Naive B cell (primary cell): ENCODE measurements at regions not wholly inside any gene's neighbourhood (a gene's known extent, or its start where the extent isn't known, plus 50 kb on each side); places are given as distances from the start of the nearest gene placed in this dataset.

ENCODE experiments used
- ATAC-seq, 2 donors: fragments of 150-1000 bp; cut with Tn5 transposase; 2 replicates each; pipeline ENCODE4 v1.10.0; 2021; ENCODE audit warnings: low read depth in 2 of 2, mild to moderate bottlenecking in 2 of 2, moderate library complexity in 2 of 2
- DNase-seq: peaks from one replicate; pipeline ENCODE4 v3.0.0; 2022
- H3K27ac Mint-ChIP-seq, 6 donors: one replicate each; pipeline ENCODE4 v1.8.0; 2020 to 2022; ENCODE audit warnings: mild to moderate bottlenecking in 6 of 6, mixed read lengths in 6 of 6, moderate library complexity in 5 of 6, inconsistent platforms in 2 of 6
- H3K27me3 Mint-ChIP-seq, 3 donors: one replicate each; pipeline ENCODE4 v1.8.0; 2021 to 2022; ENCODE audit warnings: mixed read lengths in 3 of 3, mild to moderate bottlenecking in 1 of 3
- H3K36me3 Mint-ChIP-seq, 2 donors: one replicate each; pipeline ENCODE4 v1.8.0; 2020 to 2022; ENCODE audit warnings: mixed read lengths in 2 of 2, inconsistent platforms in 1 of 2, mild to moderate bottlenecking in 1 of 2
- H3K4me1 Mint-ChIP-seq, 3 donors: one replicate each; pipeline ENCODE4 v1.8.0; 2020 to 2022; ENCODE audit warnings: mixed read lengths in 3 of 3, inconsistent platforms in 1 of 3, mild to moderate bottlenecking in 1 of 3, moderate library complexity in 1 of 3
- H3K4me3 Mint-ChIP-seq, 8 donors: one replicate each; pipeline ENCODE4 v1.8.0; 2020 to 2022; ENCODE audit warnings: mild to moderate bottlenecking in 8 of 8, mixed read lengths in 8 of 8, moderate library complexity in 8 of 8, inconsistent platforms in 2 of 8
- H3K9me3 Mint-ChIP-seq, 7 donors: one replicate each; pipeline ENCODE4 v1.8.0; 2020 to 2022; ENCODE audit warnings: mixed read lengths in 7 of 7, mild to moderate bottlenecking in 5 of 7, inconsistent platforms in 2 of 7, moderate library complexity in 1 of 7

DNA sequence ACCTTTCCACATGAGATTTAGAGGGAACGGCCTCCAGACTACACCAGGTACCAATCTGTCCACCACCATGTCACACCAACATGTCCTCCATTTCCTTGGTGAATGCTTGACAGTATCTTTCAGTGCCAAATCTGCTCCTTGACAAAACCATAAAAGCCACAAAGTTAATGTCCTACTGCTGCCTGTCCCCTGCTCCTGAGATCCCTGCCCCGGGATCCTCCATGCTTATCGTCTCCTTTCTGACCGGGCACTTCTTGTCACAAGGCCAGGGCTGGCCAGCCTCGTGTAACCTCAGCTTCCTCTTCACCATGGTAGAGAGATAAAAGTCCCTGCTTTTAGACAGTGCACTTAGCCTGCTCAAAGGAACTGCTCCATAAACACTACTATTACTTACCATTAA, 136.2 kb downstream of the NAV1 start:
- peaks cover 0 to 4% (median 2%) of the 10 kb centered on the region in 7 donors for H3K9me3 Mint-ChIP-seq
- no peak for DNase-seq

GRCh38 chr1:201676197-201676596, 137.3 kb downstream of the NAV1 start:
- Mint-ChIP-seq H3K4me1 (no peaks in the 10 kb centered on the region), H3K4me3 (no peak overlapping the region), H3K27me3 (peaks cover 0 to 22% (median 14%) of the 10 kb centered on the region in 3 donors), H3K36me3 (no peaks in the 10 kb centered on the region), H3K9me3 (peaks cover 0 to 4% (median 2%) of the 10 kb centered on the region in 7 donors), H3K27ac (no peak overlapping the region)
- ATAC-seq (no peak), DNase-seq (no peak)

More for the DNA sequence above, 136.2 kb downstream of the NAV1 start:
- no peak for ATAC-seq
- H3K4me3 Mint-ChIP-seq = peak overlapping the region in 1 of 8 donors; percentile 0
- peaks cover 0 to 15% (median 8%) of the 10 kb centered on the region in 3 donors for H3K27me3 Mint-ChIP-seq
- H3K27ac Mint-ChIP-seq = no peak overlapping the region
- H3K4me1 Mint-ChIP-seq = no peaks in the 10 kb centered on the region
- no peaks in the 10 kb centered on the region for H3K36me3 Mint-ChIP-seq

DNA sequence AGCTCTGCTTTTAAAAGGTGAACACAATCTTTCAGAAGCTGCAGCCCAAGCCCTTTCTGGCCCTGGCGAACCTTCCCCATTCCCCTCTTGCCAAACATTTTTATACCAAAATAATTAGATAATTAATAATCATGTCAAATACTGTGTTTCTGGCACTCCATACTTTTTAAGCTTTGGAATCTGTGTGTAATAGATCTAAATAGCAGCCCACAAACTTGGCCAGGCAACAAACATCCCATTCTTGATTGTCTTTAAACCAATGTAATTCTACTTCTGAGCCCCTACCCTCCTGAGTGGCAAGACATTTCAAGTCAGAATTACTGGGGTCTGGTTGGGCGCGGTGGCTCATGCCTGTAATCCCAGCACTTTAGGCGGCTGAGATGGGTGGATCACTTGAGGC, 137.7 kb downstream of the NAV1 start:
- no peak for ATAC-seq
- DNase-seq = no peak
- H3K4me3 Mint-ChIP-seq = no peak overlapping the region
- H3K27ac Mint-ChIP-seq = no peak overlapping the region
- H3K4me1 Mint-ChIP-seq = no peaks in the 10 kb centered on the region
- peaks cover 0 to 25% (median 18%) of the 10 kb centered on the region in 3 donors for H3K27me3 Mint-ChIP-seq
- H3K9me3 Mint-ChIP-seq = peaks cover 0 to 4% (median 2%) of the 10 kb centered on the region in 7 donors
- H3K36me3 Mint-ChIP-seq = no peaks in the 10 kb centered on the region

DNA sequence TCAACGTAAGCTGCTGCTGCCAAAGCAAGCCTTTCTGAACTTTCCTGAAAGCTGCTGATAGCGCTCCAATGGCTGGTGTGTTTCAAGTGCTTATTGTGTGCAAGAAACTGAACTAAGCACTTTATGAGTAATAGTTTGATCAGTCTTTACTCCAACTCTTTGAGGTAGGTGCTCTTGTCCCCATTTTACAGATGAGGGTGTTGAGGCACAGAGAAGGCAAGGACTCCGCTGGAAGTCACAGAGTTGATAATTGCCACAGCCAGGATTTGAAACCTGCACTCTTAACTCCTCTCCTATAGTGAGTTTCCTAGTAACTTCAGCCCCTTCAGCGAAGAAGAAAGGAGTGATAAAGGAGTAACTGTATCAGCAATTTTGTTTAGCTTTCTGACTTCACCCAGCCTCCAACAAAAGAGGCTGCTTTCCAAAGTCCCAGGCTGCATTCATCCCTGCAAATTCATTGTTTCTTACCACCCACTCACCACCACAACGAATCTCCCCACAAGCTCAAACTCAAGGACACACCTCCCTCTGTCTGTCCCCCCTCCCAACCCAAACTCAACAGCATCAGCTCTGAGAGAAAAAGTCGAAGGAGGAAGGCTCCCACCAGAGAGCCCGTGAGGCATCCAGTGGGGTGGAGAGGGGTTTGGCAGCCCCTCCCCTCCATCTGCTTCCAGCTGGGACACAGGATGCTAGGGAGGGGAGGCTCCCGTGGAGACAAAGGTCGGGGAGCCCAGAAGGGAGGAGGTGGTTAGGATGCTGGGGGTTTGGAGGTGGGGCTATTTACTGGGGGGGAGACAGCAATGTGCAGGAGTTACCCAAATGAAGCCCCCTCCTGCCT, 139.6 kb downstream of the NAV1 start:
- Mint-ChIP-seq H3K27ac (peak overlapping the region in 1 of 6 donors; percentile 47), H3K36me3 (no peaks in the 10 kb centered on the region), H3K4me1 (no peaks in the 10 kb centered on the region), H3K4me3 (no peak overlapping the region), H3K27me3 (peaks cover 0 to 22% (median 18%) of the 10 kb centered on the region in 3 donors), H3K9me3 (peaks cover 0 to 4% (median 2%) of the 10 kb centered on the region in 7 donors)
- DNase-seq (no peak), ATAC-seq (no peak)

- Mint-ChIP-seq H3K27me3 (peaks cover 0 to 19% (median 16%) of the 10 kb centered on the region in 3 donors), H3K4me3 (no peak overlapping the region), H3K4me1 (no peaks in the 10 kb centered on the region), H3K27ac (no peak overlapping the region), H3K9me3 (peaks cover 0 to 3% (median 2%) of the 10 kb centered on the region in 7 donors), H3K36me3 (no peaks in the 10 kb centered on the region)
- ATAC-seq = no peak
- DNase-seq = no peak
These were observed 142.4 kb downstream of the NAV1 start for GRCh38 chr1:201681375-201681774.

DNA sequence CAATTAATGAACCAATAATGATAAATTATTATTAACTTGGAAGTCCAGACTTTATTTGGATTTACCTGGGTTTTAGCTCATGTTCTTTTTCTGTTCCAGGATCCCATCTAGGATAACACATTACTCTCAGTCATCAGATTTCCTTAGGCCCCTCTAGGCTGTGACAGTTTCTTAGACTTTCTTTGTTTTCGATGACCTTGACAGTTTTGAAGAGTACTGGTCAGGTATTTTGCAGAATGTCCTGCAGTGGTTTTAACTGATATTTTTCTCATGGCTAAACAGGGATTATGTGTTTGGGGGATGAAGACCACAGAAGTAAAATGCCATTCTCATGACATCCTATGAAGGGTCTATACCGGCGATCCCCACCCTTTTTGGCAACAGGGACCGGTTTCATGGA, 144.0 kb downstream of the NAV1 start:
- peaks cover 0 to 3% (median 2%) of the 10 kb centered on the region in 7 donors for H3K9me3 Mint-ChIP-seq
- no peak for ATAC-seq
- H3K27ac Mint-ChIP-seq = no peak overlapping the region

DNA sequence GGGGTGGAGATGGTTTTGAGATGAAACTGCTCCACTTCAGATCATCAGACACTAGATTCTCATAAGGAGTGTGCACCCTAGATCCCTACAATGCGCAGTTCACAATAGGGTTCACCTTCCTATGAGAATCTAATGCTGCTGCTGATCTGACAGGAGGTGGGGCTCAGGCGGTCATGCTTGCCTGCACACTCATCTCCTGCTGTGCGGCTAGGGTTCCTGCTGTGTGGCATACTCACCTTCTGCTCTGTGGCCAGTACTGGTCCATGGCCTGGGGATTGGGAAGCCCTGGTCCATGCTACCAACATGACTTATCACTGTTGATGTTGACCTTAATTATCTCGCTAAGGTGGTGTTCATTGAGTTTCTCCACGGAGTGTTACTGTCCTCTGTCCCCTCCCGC, 144.5 kb downstream of the NAV1 start:
- no peaks in the 10 kb centered on the region for H3K4me1 Mint-ChIP-seq
- no peak overlapping the region for H3K4me3 Mint-ChIP-seq
- H3K9me3 Mint-ChIP-seq = peaks cover 0 to 3% (median 2%) of the 10 kb centered on the region in 7 donors
- no peaks in the 10 kb centered on the region for H3K36me3 Mint-ChIP-seq
- no peak for ATAC-seq
- H3K27me3 Mint-ChIP-seq = peaks cover 0 to 20% (median 18%) of the 10 kb centered on the region in 3 donors
- no peak overlapping the region for H3K27ac Mint-ChIP-seq
- no peak for DNase-seq

More for the DNA sequence above, 144.0 kb downstream of the NAV1 start:
- peaks cover 0 to 20% (median 18%) of the 10 kb centered on the region in 3 donors for H3K27me3 Mint-ChIP-seq
- H3K4me3 Mint-ChIP-seq = no peak overlapping the region
- DNase-seq = no peak
- no peaks in the 10 kb centered on the region for H3K36me3 Mint-ChIP-seq
- H3K4me1 Mint-ChIP-seq = no peaks in the 10 kb centered on the region

DNA sequence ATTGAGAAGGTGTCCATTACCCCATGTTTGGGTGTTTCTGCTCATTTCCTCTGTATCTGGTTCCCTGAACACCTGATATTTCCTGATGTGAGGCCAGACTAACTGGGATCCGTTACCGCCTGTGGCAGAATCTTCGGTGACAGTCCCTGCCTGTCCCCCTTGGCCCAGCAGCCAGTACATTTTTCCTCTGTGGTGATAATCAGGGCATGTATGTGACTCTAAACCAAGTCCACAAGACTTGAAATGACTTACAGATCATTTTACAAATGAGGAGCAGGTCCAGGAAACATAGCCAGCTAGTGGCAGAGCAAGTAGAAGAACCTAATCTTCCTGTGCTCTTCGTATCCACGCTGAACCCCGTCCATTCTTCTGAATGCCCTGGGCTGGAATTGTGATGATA, 143.5 kb upstream of the IPO9 start:
- H3K27me3 Mint-ChIP-seq = peaks cover 0 to 18% (median 16%) of the 10 kb centered on the region in 3 donors
- DNase-seq (no peak), ATAC-seq (no peak)
- H3K4me1 Mint-ChIP-seq = no peaks in the 10 kb centered on the region
- H3K27ac Mint-ChIP-seq = no peak overlapping the region
- no peak overlapping the region for H3K4me3 Mint-ChIP-seq
- H3K9me3 Mint-ChIP-seq = peaks cover 0 to 2% (median 0%) of the 10 kb centered on the region in 7 donors
- H3K36me3 Mint-ChIP-seq = no peaks in the 10 kb centered on the region

GRCh38 chr1:201686714-201687455, 142.1 kb upstream of the IPO9 start:
- DNase-seq (no peak), ATAC-seq (no peak)
- H3K4me3 Mint-ChIP-seq = no peak overlapping the region
- H3K4me1 Mint-ChIP-seq = no peaks in the 10 kb centered on the region
- peaks cover 0 to 8% (median 7%) of the 10 kb centered on the region in 3 donors for H3K27me3 Mint-ChIP-seq
- no peaks in the 10 kb centered on the region for H3K36me3 Mint-ChIP-seq
- peak overlapping the region in 1 of 6 donors; percentile 56 for H3K27ac Mint-ChIP-seq
- peaks cover 0 to 3% (median 0%) of the 10 kb centered on the region in 7 donors for H3K9me3 Mint-ChIP-seq

GRCh38 chr1:201688514-201688913, 140.4 kb upstream of the IPO9 start:
- Mint-ChIP-seq H3K4me3 (no peak overlapping the region), H3K9me3 (peaks cover 0 to 3% (median 0%) of the 10 kb centered on the region in 7 donors), H3K27ac (no peak overlapping the region), H3K27me3 (peaks cover 0 to 8% (median 7%) of the 10 kb centered on the region in 3 donors), H3K4me1 (no peaks in the 10 kb centered on the region), H3K36me3 (no peaks in the 10 kb centered on the region)
- DNase-seq (no peak), ATAC-seq (no peak)

GRCh38 chr1:201689647-201690046, 139.3 kb upstream of the IPO9 start:
- H3K4me1 Mint-ChIP-seq = no peaks in the 10 kb centered on the region
- peaks cover 0 to 3% (median 0%) of the 10 kb centered on the region in 7 donors for H3K9me3 Mint-ChIP-seq
- no peak overlapping the region for H3K4me3 Mint-ChIP-seq
- no peak for DNase-seq
- H3K27ac Mint-ChIP-seq = no peak overlapping the region
- peaks cover 0 to 8% (median 7%) of the 10 kb centered on the region in 3 donors for H3K27me3 Mint-ChIP-seq
- no peaks in the 10 kb centered on the region for H3K36me3 Mint-ChIP-seq
- no peak for ATAC-seq

DNA sequence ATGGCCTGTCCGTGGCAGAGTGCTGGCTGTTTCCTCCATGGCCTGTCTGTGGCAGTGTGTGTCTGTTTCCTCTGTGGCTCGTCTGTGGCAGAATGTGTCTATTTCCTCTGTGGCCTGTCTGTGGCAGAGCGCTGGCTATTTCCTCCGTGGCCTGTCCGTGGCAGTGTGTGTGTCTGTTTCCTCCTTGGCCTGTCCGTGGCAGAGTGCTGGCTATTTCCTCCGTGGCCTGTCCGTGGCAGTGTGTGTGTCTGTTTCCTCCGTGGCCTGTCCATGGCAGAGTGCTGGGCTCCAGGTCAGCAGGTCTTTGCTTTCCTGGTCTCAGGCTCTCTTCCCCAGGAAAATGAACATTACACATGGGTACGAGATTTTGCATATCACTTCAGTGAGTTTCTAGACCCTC, 138.4 kb upstream of the IPO9 start:
- Mint-ChIP-seq H3K27ac (no peak overlapping the region), H3K27me3 (peaks cover 0 to 13% (median 7%) of the 10 kb centered on the region in 3 donors), H3K4me3 (no peak overlapping the region), H3K9me3 (peaks cover 0 to 3% (median 0%) of the 10 kb centered on the region in 7 donors), H3K4me1 (no peaks in the 10 kb centered on the region), H3K36me3 (no peaks in the 10 kb centered on the region)
- DNase-seq (no peak), ATAC-seq (no peak)

DNA sequence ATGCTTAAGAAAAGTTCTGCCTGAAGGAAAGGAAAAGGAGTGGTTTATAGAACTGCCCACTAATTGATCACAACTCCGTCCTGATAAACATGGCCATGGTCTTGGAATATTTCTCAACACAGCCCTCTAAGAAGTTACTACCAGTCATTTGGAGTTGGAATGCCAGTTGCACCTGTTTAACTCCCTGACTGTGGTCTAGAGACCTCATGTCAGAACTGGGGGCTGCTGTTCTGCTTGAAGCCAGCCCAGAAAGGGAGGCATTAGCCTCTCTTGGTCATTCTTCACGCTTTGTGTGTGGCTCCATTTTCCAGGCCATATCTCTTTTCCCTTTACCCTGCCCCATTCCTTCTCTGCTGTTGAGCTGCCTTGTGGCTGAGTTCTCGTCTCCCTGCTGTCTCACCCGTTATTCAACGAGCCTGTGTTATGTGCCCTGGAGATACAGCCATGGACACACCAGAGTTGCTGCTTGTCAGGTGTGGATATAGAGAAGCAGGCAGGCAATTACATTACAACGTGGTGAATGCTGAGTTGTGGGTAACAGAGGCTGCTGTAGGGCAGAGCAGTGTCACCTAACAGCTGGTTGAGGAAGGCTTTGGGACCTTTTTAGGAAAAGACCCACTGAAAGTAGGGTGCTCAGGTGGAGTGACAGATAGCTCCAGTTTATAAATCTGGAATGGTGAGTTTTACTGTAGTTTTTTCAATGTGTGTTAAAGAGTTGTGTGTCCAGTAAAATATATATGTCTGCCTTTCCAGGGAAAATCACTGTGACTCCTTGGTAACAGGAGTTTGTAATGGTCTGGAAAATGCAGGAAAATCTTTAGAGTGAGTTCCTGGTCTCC, 137.0 kb upstream of the IPO9 start:
- ATAC-seq (no peak), DNase-seq (no peak)
- Mint-ChIP-seq H3K27me3 (peaks cover 0 to 16% (median 0%) of the 10 kb centered on the region in 3 donors), H3K36me3 (no peaks in the 10 kb centered on the region), H3K4me3 (no peak overlapping the region), H3K9me3 (peaks cover 0 to 3% (median 0%) of the 10 kb centered on the region in 7 donors), H3K27ac (no peak overlapping the region), H3K4me1 (no peaks in the 10 kb centered on the region)
